ENCODE measurements at regions not wholly inside any gene's neighbourhood (a gene's known extent, or its start where the extent isn't known, plus 50 kb on each side); places are given as distances from the start of the nearest gene placed in this dataset.

- no peak for TF ChIP-seq CTCF (conservative IDR thresholded peaks at IDR 0.05; ENCODE audit: low read length)
- TF ChIP-seq EZH2phosphoT487 (IDR thresholded peaks at IDR 0.05; ENCODE audit: borderline replicate concordance, low read depth, low read length), result no peak
These were observed 226.6 kb upstream of the RHOBTB1 start for GRCh38 chr10:61170594-61170993.

All from OCI-LY7 (cell line).